Panc1 (cell line): ENCODE measurements at regions not wholly inside any gene's neighbourhood (a gene's known extent, or its start where the extent isn't known, plus 50 kb on each side); places are given as distances from the start of the nearest gene placed in this dataset.

Experiments used
- ATAC-seq: fragments of 200-7000 bp; cut with Tn5 transposase; 2 replicates; pipeline ENCODE4 v1.9.1; 2020; ENCODE audit warnings: mild to moderate bottlenecking, moderate library complexity
- BruUV-seq: library from RNA; stranded (reverse); fragments of 400-500 nt; replicated peaks from 2 replicates; lab custom pipeline; 2021; lab: Mats Ljungman, UMichigan
- CTCF ChIA-PET: fragments of 300-600 bp; sonication (Branson Sonifier 250); formaldehyde crosslinking; loops from one replicate; lab custom pipeline; 2022; ENCODE audit warnings: antibody characterized with exemption; lab: Charles Lee
- POLR2A ChIA-PET: fragments of 300-600 bp; sonication (Branson Sonifier 250); formaldehyde crosslinking; loops from one replicate; lab custom pipeline; 2022; ENCODE audit warnings: antibody characterized with exemption; lab: Charles Lee
- DNase-seq: peaks from one replicate; pipeline ENCODE4 v3.0.0-alpha.2; 2010; ENCODE audit warnings: low read depth, low spot score
- H3K27ac ChIP-seq: 2 replicates; pipeline ENCODE4 v1.5.1; 2011; ENCODE audit warnings: mild to moderate bottlenecking, low read length, inconsistent platforms
- H3K27me3 ChIP-seq: fragments of 200-500 bp; sonication (Bioruptor generic); 2 replicates; pipeline ENCODE4 v1.6.0; 2014; ENCODE audit warnings: low read length, inconsistent platforms; ENCODE audit not compliant: control insufficient read depth, insufficient read depth
- H3K36me3 ChIP-seq: fragments of 200-500 bp; sonication (Bioruptor generic); 2 replicates; pipeline ENCODE4 v1.5.1; 2014; ENCODE audit warnings: inconsistent platforms, mild to moderate bottlenecking, low read length, moderate library complexity; ENCODE audit not compliant: control insufficient read depth, insufficient read depth
- H3K4me1 ChIP-seq: 2 replicates; pipeline ENCODE4 v1.5.1; 2011; ENCODE audit warnings: inconsistent platforms, mild to moderate bottlenecking, low read length, moderate library complexity; ENCODE audit not compliant: control insufficient read depth, insufficient read depth
- H3K4me3 ChIP-seq, 2 experiments: 2 replicates each; pipeline ENCODE4 v1.5.1; 2011 to 2012; ENCODE audit warnings: low read depth in 2 of 2, low read length in 2 of 2, mild to moderate bottlenecking in 2 of 2, inconsistent platforms in 1 of 2, moderate library complexity in 1 of 2
- H3K9me3 ChIP-seq: fragments of 200-500 bp; sonication (Bioruptor generic); 2 replicates; pipeline ENCODE4 v1.5.1; 2014; ENCODE audit warnings: low read depth, mild to moderate bottlenecking, inconsistent platforms, low read length, moderate library complexity; ENCODE audit not compliant: control insufficient read depth, insufficient read depth
- CTCF ChIP-seq: fragments of 450-650 bp; IDR thresholded peaks from 2 replicates; pipeline ENCODE4 v1.5.1; 2017; ENCODE audit warnings: mild to moderate bottlenecking
- POLR2AphosphoS5 ChIP-seq: IDR thresholded peaks from 2 replicates; pipeline ENCODE4 v1.6.1; 2012; ENCODE audit warnings: mild to moderate bottlenecking, low read depth, low read length, moderate library complexity
- REST ChIP-seq, 2 experiments: IDR thresholded peaks; 2 replicates each; pipeline ENCODE4 v1.6.1; 2011 to 2012; ENCODE audit warnings: low read depth in 2 of 2, control low read depth in 1 of 2, low read length in 1 of 2, mild to moderate bottlenecking in 1 of 2, moderate library complexity in 1 of 2; ENCODE audit not compliant: insufficient read depth in 1 of 2
- SIN3A ChIP-seq: IDR thresholded peaks from 2 replicates; pipeline ENCODE4 v1.6.1; 2012; ENCODE audit warnings: low read depth, mild to moderate bottlenecking, low read length, moderate library complexity, borderline replicate concordance; ENCODE audit not compliant: insufficient read depth
- TCF7L2 ChIP-seq: IDR thresholded peaks from 2 replicates; pipeline ENCODE4 v1.6.1; 2011; ENCODE audit warnings: mild to moderate bottlenecking, low read depth, low read length, inconsistent platforms
- in situ Hi-C: cut with HindIII; loops from 2 replicates; pipeline ENCODE4 v1.10.0; 2016; ENCODE audit warnings: low sequenced_read_pairs, low pct_unique_long_range_greater_than_20kb
- intact Hi-C: fragments of 100-400 bp; cut with micrococcal nuclease; formaldehyde crosslinking; loops from one replicate; pipeline ENCODE4 v1.10.0; 2022; ENCODE audit not compliant: unreplicated experiment

- ATAC-seq (no peak), DNase-seq (no peak)
- Histone ChIP-seq H3K36me3 (no peaks in the 10 kb centered on the region), H3K4me1 (no peaks in the 10 kb centered on the region), H3K4me3 (no peak overlapping the region), H3K27ac (no peak overlapping the region), H3K9me3 (no peaks in the 10 kb centered on the region; the same call in 1 of the 2 replicates), H3K27me3 (peaks cover 8% of the 10 kb centered on the region)
- intact Hi-C loops = no loop called here
- ChIA-PET POLR2A (no interaction called here), CTCF (no interaction called here)
- in situ Hi-C loops = no loop called here
- TF ChIP-seq TCF7L2 (no peak), REST (IDR thresholded peaks at IDR 0.05; ENCODE audit: insufficient read depth in 1 of 2, low read depth in 2 of 2, low read length in 1 of 2) (no peak), SIN3A (no peak), POLR2AphosphoS5 (no peak), CTCF (no peak)
- no TSS peak for BruUV-seq
These were observed 317.7 kb upstream of the IRX4 start for GRCh38 chr5:2200261-2200950.

- CTCF ChIA-PET = no interaction called here
These were observed 317.0 kb upstream of the IRX4 start for GRCh38 chr5:2199697-2200096.

More at GRCh38 chr5:2199697-2200096, 317.0 kb upstream of the IRX4 start:
- H3K9me3 ChIP-seq = no peaks in the 10 kb centered on the region; the same call in 1 of the 2 replicates
- DNase-seq (no peak), ATAC-seq (no peak)
- in situ Hi-C loops (no loop called here), intact Hi-C loops (no loop called here)
- H3K4me1 ChIP-seq = no peaks in the 10 kb centered on the region
- no peak overlapping the region for H3K4me3 ChIP-seq
- TF ChIP-seq CTCF (no peak), TCF7L2 (no peak), REST (IDR thresholded peaks at IDR 0.05; ENCODE audit: insufficient read depth in 1 of 2, low read depth in 2 of 2, low read length in 1 of 2) (no peak)
- peaks cover 8% of the 10 kb centered on the region for H3K27me3 ChIP-seq
- no TSS peak for BruUV-seq
- no peak overlapping the region for H3K27ac ChIP-seq
- no peaks in the 10 kb centered on the region for H3K36me3 ChIP-seq
- POLR2A ChIA-PET = no interaction called here
